Renal cortex interstitium (tissue), 11 donors: ENCODE measurements at regions not wholly inside any gene's neighbourhood (a gene's known extent, or its start where the extent isn't known, plus 50 kb on each side); places are given as distances from the start of the nearest gene placed in this dataset.
A peak's percentile ranks its signal among the peaks of the same experiment; 100 is the strongest.
"Not testable (repeated sequence)": the region's sequence is repeated elsewhere in the genome, so short reads cannot be mapped to it uniquely, and the experiment has no call there.

ENCODE experiments used
- DNase-seq, 11 donors: peaks; one replicate each; pipeline ENCODE4 v3.0.0-alpha.2; 2013; ENCODE audit warnings: low read depth in 9 of 11, low spot score in 4 of 11; ENCODE audit errors: extremely low read depth in 1 of 11

DNA sequence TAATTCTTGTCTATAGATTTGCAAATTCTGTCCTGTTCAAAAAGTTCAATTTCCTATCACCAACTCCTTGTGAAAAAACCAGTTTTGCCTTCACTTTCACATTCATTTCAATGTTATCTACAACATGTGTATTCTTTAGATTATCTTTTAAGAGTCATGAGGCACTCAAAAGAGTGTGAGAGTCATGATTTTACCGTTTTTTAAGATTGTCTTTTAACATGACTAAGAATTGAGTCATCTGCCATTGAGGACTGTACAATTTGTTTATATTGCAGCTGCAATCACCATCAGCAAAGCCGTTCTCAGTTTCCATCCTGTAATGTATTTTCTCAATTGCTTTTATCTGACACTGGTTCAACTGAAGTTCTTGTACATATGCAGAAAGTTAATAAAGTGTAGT is 275.8 kb downstream of the LNPK start:
- DNase-seq = no peak

- DNase-seq = no peak
Observed at GRCh38 chr2:175709248-175709647, 292.8 kb downstream of the LNPK start.

DNA sequence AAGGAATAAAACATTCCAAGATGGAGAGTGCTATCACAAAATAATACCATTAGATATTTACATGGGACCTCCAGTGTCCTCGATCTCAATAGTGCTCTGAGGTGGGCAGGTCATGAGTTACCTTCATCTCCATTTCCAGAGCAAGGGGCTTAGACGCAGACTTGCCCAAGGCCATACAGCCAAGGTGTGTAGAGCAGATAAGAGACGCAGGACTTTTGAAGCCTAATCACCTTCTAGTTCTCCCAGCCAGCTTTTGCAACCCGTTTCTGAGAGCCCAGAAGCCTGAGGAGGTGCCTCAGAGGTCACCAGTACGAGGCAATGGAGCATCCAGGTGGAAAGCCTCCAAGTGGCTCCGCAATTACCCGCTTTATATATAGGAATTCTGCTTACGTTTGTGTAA is 294.7 kb downstream of the LNPK start:
- DNase-seq = no peak

DNA sequence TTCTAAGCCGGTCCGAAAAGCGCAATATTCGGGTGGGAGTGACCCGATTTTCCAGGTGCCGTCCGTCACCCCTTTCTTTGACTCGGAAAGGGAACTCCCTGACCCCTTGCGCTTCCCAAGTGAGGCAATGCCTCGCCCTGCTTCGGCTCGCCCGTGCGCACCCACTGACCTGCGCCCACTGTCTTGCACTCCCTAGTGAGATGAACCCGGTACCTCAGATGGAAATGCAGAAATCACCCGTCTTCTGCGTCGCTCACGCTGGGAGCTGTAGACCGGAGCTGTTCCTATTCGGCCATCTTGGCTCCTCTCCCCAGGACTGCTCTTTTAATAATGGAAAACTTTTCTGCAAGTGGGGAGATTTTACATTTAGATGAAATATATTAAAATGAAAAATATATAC is 297.5 kb downstream of the LNPK start:
- DNase-seq = not testable (repeated sequence)

DNA sequence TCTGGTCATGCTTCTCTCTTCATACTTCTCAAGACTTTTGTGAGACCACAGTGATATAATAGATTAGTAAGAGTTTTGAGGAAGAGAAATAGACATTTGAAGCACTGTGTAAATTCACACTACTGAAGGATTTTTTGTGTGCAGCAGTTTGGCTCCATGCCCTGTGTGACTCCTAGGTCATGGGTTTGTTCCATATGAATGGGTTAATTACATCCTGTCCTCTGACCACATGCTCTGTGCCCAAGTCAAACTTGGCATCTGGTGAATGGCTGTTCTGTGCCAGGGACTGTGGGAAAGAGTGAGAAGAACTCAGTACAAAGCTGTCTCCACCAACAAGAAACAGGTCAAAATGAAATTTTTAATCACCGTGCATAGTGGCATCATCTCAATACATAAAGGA is 304.0 kb downstream of the LNPK start:
- DNase-seq = no peak

DNA sequence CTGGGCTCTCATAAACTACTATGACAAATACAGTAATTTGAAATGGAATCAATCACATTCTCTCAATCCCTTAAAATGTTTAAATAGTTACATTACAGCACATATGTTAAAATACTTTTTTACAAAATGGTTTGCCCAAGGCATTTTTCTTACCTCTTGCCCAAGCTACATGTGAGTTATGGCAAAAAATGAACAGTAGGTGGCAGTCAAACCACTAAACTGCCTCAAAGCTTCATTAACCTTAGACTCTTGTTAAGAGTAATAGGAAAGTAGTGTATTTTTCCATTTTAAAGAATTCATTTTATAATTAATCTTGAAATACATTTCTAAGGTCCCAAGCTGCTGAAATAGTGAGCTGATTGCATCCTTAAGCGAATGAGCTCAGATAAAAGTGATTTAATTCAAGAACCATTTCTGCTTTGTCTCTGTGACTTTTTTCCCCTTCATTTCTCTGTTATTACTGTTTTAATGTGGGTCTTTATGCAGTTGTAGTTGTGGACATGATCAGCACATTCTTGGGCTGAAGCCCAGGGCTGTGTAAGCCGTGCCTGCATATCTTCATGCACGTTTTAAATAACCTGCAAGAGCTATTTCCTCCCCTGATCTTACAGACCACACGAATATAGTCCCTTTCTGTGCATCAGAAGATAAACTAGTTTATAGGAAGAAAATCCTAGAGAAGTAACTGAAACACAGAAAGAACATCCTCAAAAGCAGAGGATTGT is 311.8 kb downstream of the LNPK start:
- DNase-seq = peak; percentile 36 to 78 (median 66)

GRCh38 chr2:175688243-175688642 is 313.8 kb downstream of the LNPK start:
- no peak for DNase-seq

DNA sequence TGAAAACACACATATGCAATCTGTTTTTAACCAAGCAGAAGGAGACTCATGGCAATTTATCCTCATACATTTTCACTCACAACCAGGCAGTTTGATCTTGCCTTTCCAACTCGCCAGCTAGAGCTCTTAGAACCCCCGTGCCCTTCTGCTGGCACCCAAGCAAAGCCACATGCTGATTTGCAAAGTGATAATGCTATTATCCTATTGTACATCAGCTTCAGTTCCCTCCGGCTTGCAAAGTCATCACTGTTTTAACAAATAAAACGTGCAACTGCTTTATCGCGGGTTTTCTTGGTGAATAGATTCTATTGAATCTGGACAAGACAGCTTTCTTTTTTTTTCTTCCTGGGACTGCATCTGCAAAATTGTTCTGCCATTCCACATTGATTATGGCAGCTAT is 314.6 kb downstream of the LNPK start:
- DNase-seq = no peak

GRCh38 chr2:175686002-175686401 is 316.1 kb downstream of the LNPK start:
- no peak for DNase-seq

GRCh38 chr2:175684466-175684865 is 317.6 kb downstream of the LNPK start:
- DNase-seq = no peak

GRCh38 chr2:175679728-175680127 is 322.3 kb downstream of the LNPK start:
- DNase-seq = no peak

DNA sequence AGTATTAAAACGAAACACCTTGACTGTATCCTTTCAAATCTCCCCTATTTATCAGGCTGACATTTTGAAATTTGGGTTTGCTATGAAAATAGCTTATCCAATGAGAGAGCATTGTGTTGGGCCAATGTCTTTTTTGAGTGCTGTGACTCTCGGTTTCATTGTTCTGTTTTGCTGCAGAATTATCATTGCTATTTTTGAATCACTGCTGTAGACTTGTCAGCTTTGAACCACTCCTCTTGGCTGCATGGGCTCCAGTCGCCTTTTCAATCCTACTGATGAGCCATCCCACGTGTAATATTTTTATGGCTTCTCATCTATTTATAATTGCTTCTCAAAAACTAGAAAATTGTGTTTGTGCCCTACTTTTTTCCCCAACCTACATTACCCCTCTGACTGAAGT is 322.8 kb downstream of the LNPK start:
- DNase-seq = no peak

- no peak for DNase-seq
Observed at GRCh38 chr2:175677880-175678279, 324.2 kb downstream of the LNPK start.

DNA sequence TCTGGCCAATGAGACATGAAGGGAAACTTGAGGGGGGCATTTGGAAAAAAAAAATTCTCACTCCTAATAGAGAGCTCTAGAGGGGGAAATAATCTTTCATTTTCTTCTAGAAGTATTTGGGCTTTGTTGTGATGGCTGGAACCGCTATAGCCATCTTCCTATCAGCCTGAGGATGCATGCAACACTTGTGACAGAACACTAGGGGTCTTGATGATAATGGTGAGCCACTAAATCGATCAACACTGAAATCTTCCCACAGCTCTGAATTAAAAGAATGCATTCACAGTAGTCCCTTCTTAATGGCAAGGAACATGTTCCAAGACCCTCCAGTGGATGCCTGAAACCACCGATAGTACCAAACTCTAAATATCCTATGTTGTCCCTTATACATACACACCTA is 325.3 kb downstream of the LNPK start:
- DNase-seq = no peak

DNA sequence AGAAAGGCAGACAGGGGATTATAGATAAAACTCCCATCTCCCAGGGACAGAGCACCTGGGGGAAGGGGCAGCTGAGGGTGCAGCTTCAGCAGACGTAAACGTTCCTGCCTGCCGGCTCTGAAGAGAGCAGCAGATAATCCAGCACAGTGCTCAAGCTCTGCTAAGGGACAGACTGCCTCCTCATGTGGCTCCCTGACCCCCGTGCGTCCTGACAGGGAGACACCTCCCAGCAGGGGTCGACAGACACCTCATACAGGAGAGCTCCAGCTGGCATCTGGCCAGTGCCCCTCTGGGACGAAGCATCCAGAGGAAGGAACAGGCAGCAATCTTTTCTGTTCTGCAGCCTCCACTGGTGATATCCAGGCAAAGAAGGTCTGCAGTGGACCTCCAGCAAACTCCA is 333.3 kb downstream of the LNPK start:
- not testable (repeated sequence) for DNase-seq

GRCh38 chr2:175662335-175662734 is 339.7 kb downstream of the LNPK start:
- no peak for DNase-seq

DNA sequence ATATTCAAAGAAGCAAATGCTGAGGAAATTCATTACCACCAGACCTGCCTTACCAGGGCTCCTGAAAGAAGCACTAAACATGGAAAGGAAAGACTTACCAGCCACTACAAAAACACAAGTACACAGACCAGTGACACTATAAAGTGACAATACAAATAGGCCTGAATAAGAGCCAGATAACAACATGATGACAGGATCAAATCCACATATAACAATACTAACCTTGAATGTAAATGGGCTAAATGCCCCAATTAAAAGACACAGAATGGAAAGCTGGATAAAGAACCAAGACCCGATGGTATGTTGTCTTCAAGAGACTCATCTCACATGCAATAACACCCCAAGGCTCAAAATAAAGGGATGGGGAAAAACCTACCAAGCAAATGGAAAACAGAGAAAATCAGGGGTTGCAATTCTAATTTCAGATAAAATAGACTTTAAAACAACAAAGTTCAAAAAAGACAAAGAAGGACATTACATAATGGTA is 353.4 kb downstream of the LNPK start:
- no peak for DNase-seq

GRCh38 chr2:175647058-175647457 is 355.0 kb downstream of the LNPK start:
- no peak for DNase-seq

DNA sequence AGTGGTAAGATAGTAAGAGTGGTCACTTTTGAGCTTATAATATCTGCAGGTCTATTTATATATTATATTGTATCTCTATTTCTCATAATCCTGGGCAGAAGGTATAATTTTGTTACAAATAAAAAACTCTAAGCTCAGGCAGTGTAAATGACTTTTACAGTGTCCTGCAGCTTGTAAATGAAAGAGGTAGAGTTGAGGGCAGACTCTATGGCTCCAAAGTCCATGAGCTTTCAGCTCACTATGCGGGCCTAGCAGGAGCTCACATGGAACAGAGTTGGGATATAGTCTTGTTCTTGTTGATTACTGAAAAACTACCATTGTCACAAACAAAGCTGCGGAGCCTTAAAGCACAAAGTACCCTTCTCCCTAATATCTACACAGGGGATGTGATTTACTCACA is 361.4 kb downstream of the LNPK start:
- DNase-seq = no peak

DNA sequence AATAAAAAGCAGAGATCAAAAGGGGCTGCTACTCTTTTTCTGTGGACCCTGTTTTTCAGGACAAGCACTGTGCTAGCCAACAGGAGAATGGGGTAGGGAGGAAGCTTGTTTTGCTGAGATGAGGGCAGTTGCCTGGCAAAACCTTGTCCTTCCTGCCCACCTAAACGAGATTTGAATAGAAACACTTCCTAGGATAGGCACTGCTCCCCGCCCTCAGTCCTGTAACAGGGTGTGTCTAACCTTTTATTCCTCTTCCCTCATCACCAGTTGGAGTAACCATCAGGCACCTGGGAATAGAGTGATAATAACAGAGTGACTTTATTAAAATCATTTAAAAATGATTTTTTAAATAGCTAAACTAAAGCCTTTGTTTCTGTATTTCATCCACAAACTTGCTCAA is 368.8 kb downstream of the LNPK start:
- DNase-seq = no peak

GRCh38 chr2:175631245-175631623 is 370.8 kb downstream of the LNPK start:
- DNase-seq = no peak
